ENCODE measurements at regions not wholly inside any gene's neighbourhood (a gene's known extent, or its start where the extent isn't known, plus 50 kb on each side); places are given as distances from the start of the nearest gene placed in this dataset.

DNA sequence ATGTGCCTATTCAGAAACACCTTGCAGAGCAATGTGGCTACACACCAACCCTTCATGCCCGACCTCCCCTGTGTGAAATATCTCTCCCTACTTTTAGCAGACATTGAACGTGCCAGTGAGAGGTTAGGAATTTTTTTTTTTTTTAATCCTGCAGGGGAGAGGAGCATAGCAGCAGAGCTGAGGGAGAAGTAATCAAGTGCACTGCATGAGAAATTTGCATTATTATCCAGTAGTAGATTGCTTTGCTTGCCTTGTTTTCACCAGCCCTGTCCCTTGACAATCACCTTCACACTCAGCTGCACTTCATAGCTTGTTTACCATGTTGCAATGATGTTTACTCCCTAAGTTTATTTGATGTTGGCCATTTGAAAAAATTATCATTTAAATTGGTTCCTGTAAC lies 489.6 kb upstream of the ZNF608 start (continued):
- TF ChIP-seq, protein P1, sequence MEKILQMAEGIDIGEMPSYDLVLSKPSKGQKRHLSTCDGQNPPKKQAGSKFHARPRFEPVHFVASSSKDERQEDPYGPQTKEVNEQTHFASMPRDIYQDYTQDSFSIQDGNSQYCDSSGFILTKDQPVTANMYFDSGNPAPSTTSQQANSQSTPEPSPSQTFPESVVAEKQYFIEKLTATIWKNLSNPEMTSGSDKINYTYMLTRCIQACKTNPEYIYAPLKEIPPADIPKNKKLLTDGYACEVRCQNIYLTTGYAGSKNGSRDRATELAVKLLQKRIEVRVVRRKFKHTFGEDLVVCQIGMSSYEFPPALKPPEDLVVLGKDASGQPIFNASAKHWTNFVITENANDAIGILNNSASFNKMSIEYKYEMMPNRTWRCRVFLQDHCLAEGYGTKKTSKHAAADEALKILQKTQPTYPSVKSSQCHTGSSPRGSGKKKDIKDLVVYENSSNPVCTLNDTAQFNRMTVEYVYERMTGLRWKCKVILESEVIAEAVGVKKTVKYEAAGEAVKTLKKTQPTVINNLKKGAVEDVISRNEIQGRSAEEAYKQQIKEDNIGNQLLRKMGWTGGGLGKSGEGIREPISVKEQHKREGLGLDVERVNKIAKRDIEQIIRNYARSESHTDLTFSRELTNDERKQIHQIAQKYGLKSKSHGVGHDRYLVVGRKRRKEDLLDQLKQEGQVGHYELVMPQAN (conservative IDR thresholded peaks at IDR 0.05), result no peak
- TF ChIP-seq EGR1 (IDR thresholded peaks at IDR 0.05; ENCODE audit: borderline replicate concordance in 1 of 2, low read depth in 2 of 2, low read length in 2 of 2) (no peak), FOXM1 (IDR thresholded peaks at IDR 0.05; ENCODE audit: low read depth, low read length) (no peak), ZNF207 (IDR thresholded peaks at IDR 0.05; ENCODE audit: borderline replicate concordance) (no peak), MAX (IDR thresholded peaks at IDR 0.05; ENCODE audit: low read depth, low read length) (no peak), ZNF622 (IDR thresholded peaks at IDR 0.05) (no peak), ZNF24 (IDR thresholded peaks at IDR 0.05) (no peak), MYC (IDR thresholded peaks at IDR 0.05; ENCODE audit: insufficient read depth, insufficient read length, insufficient replicate concordance, low read length, severe bottlenecking) (no peak), JUND (IDR thresholded peaks at IDR 0.05; ENCODE audit: low read depth, low read length) (no peak), CBFB (IDR thresholded peaks at IDR 0.05; ENCODE audit: low read depth) (no peak)
- TF ChIP-seq, protein P2, sequence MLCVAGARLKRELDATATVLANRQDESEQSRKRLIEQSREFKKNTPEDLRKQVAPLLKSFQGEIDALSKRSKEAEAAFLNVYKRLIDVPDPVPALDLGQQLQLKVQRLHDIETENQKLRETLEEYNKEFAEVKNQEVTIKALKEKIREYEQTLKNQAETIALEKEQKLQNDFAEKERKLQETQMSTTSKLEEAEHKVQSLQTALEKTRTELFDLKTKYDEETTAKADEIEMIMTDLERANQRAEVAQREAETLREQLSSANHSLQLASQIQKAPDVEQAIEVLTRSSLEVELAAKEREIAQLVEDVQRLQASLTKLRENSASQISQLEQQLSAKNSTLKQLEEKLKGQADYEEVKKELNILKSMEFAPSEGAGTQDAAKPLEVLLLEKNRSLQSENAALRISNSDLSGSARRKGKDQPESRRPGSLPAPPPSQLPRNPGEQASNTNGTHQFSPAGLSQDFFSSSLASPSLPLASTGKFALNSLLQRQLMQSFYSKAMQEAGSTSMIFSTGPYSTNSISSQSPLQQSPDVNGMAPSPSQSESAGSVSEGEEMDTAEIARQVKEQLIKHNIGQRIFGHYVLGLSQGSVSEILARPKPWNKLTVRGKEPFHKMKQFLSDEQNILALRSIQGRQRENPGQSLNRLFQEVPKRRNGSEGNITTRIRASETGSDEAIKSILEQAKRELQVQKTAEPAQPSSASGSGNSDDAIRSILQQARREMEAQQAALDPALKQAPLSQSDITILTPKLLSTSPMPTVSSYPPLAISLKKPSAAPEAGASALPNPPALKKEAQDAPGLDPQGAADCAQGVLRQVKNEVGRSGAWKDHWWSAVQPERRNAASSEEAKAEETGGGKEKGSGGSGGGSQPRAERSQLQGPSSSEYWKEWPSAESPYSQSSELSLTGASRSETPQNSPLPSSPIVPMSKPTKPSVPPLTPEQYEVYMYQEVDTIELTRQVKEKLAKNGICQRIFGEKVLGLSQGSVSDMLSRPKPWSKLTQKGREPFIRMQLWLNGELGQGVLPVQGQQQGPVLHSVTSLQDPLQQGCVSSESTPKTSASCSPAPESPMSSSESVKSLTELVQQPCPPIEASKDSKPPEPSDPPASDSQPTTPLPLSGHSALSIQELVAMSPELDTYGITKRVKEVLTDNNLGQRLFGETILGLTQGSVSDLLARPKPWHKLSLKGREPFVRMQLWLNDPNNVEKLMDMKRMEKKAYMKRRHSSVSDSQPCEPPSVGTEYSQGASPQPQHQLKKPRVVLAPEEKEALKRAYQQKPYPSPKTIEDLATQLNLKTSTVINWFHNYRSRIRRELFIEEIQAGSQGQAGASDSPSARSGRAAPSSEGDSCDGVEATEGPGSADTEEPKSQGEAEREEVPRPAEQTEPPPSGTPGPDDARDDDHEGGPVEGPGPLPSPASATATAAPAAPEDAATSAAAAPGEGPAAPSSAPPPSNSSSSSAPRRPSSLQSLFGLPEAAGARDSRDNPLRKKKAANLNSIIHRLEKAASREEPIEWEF (IDR thresholded peaks at IDR 0.05; ENCODE audit: insufficient replicate concordance, low read depth, low read length), result no peak

All from GM12878 (cell line).